MM.1S (cell line): ENCODE measurements at regions not wholly inside any gene's neighbourhood (a gene's known extent, or its start where the extent isn't known, plus 50 kb on each side); places are given as distances from the start of the nearest gene placed in this dataset.

Experiments
- EZH2 ChIP-seq: fragments of 300-600 bp; sonication (generic); optimal IDR thresholded peaks from 2 replicates; pipeline ENCODE3; 2017; ENCODE audit warnings: low read depth, mild to moderate bottlenecking, antibody characterized with exemption, low read length, mixed read lengths
- TF ChIP-seq, protein P1 (sequence below): fragments of 300-600 bp; sonication (generic); IDR thresholded peaks from 2 replicates; pipeline ENCODE4 v1.5.1; 2016; ENCODE audit warnings: antibody characterized with exemption, low read length, mixed read lengths

- TF ChIP-seq, protein P1, sequence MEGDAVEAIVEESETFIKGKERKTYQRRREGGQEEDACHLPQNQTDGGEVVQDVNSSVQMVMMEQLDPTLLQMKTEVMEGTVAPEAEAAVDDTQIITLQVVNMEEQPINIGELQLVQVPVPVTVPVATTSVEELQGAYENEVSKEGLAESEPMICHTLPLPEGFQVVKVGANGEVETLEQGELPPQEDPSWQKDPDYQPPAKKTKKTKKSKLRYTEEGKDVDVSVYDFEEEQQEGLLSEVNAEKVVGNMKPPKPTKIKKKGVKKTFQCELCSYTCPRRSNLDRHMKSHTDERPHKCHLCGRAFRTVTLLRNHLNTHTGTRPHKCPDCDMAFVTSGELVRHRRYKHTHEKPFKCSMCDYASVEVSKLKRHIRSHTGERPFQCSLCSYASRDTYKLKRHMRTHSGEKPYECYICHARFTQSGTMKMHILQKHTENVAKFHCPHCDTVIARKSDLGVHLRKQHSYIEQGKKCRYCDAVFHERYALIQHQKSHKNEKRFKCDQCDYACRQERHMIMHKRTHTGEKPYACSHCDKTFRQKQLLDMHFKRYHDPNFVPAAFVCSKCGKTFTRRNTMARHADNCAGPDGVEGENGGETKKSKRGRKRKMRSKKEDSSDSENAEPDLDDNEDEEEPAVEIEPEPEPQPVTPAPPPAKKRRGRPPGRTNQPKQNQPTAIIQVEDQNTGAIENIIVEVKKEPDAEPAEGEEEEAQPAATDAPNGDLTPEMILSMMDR: no peak
- TF ChIP-seq EZH2: no peak
Measured at GRCh38 chr3:64422932-64423331, 197.7 kb upstream of the PRICKLE2 start.
